ENCODE measurements at regions not wholly inside any gene's neighbourhood (a gene's known extent, or its start where the extent isn't known, plus 50 kb on each side); places are given as distances from the start of the nearest gene placed in this dataset.

GRCh38 chr5:1672396-1672795 is 127.2 kb downstream of the MRPL36 start:
- no peak for FAIRE-seq

GRCh38 chr5:1671351-1671750 is 128.3 kb downstream of the MRPL36 start:
- FAIRE-seq: no peak

More at GRCh38 chr5:1672396-1672795, 127.2 kb downstream of the MRPL36 start:
- DNase-seq (ENCODE audit: extremely low spot score, insufficient read length, low read depth): no peak

GRCh38 chr5:1670351-1670750 is 129.3 kb downstream of the MRPL36 start:
- DNase-seq (ENCODE audit: extremely low spot score, insufficient read length, low read depth) (no peak), FAIRE-seq (no peak)

More at GRCh38 chr5:1671351-1671750, 128.3 kb downstream of the MRPL36 start:
- DNase-seq (ENCODE audit: extremely low spot score, insufficient read length, low read depth): no peak

- FAIRE-seq (no peak), DNase-seq (ENCODE audit: extremely low spot score, insufficient read length, low read depth) (no peak)
Observed at GRCh38 chr5:1669276-1670155, 130.1 kb downstream of the MRPL36 start.

GRCh38 chr5:1668141-1668721 is 131.4 kb downstream of the MRPL36 start:
- no peak for DNase-seq (ENCODE audit: extremely low spot score, insufficient read length, low read depth)
- no peak for FAIRE-seq

GRCh38 chr5:1667648-1668140 is 131.9 kb downstream of the MRPL36 start:
- FAIRE-seq: no peak
- no peak for DNase-seq (ENCODE audit: extremely low spot score, insufficient read length, low read depth)

- DNase-seq (ENCODE audit: extremely low spot score, insufficient read length, low read depth): peak; percentile 35
- no peak for FAIRE-seq
Observed at GRCh38 chr5:1666812-1667588, 132.6 kb downstream of the MRPL36 start.

- FAIRE-seq (no peak), DNase-seq (ENCODE audit: extremely low spot score, insufficient read length, low read depth) (no peak)
Observed at GRCh38 chr5:1666221-1666620, 133.4 kb downstream of the MRPL36 start.

- FAIRE-seq (no peak), DNase-seq (ENCODE audit: extremely low spot score, insufficient read length, low read depth) (no peak)
Observed at GRCh38 chr5:1665803-1666202, 133.8 kb downstream of the MRPL36 start.

GRCh38 chr5:1665231-1665630 is 134.4 kb downstream of the MRPL36 start:
- FAIRE-seq: no peak
- no peak for DNase-seq (ENCODE audit: extremely low spot score, insufficient read length, low read depth)

- no peak for DNase-seq (ENCODE audit: extremely low spot score, insufficient read length, low read depth)
- no peak for FAIRE-seq
Observed at GRCh38 chr5:1663186-1663585, 136.5 kb downstream of the MRPL36 start.

- DNase-seq (ENCODE audit: extremely low spot score, insufficient read length, low read depth) (no peak), FAIRE-seq (no peak)
Observed at GRCh38 chr5:1662559-1663085, 137.0 kb downstream of the MRPL36 start.

- DNase-seq (ENCODE audit: extremely low spot score, insufficient read length, low read depth) (no peak), FAIRE-seq (no peak)
Observed at GRCh38 chr5:1661831-1662558, 137.6 kb downstream of the MRPL36 start.

- no peak for DNase-seq (ENCODE audit: extremely low spot score, insufficient read length, low read depth)
- FAIRE-seq: no peak
Observed at GRCh38 chr5:1661311-1661710, 137.6 kb upstream of the LPCAT1 start.

GRCh38 chr5:1660511-1660910 is 136.8 kb upstream of the LPCAT1 start:
- no peak for DNase-seq (ENCODE audit: extremely low spot score, insufficient read length, low read depth)
- no peak for FAIRE-seq

- DNase-seq (ENCODE audit: extremely low spot score, insufficient read length, low read depth): no peak
- no peak for FAIRE-seq
Observed at GRCh38 chr5:1660001-1660400, 136.2 kb upstream of the LPCAT1 start.

GRCh38 chr5:1659100-1659981 is 135.6 kb upstream of the LPCAT1 start:
- no peak for DNase-seq (ENCODE audit: extremely low spot score, insufficient read length, low read depth)

GRCh38 chr5:1658665-1659064 is 134.9 kb upstream of the LPCAT1 start:
- FAIRE-seq: no peak

More at GRCh38 chr5:1659100-1659981, 135.6 kb upstream of the LPCAT1 start:
- FAIRE-seq: no peak

More at GRCh38 chr5:1658665-1659064, 134.9 kb upstream of the LPCAT1 start:
- DNase-seq (ENCODE audit: extremely low spot score, insufficient read length, low read depth): no peak
